ENCODE measurements at regions not wholly inside any gene's neighbourhood (a gene's known extent, or its start where the extent isn't known, plus 50 kb on each side); places are given as distances from the start of the nearest gene placed in this dataset.
"Not testable (repeated sequence)": the region's sequence is repeated elsewhere in the genome, so short reads cannot be mapped to it uniquely, and the experiment has no call there.

DNA sequence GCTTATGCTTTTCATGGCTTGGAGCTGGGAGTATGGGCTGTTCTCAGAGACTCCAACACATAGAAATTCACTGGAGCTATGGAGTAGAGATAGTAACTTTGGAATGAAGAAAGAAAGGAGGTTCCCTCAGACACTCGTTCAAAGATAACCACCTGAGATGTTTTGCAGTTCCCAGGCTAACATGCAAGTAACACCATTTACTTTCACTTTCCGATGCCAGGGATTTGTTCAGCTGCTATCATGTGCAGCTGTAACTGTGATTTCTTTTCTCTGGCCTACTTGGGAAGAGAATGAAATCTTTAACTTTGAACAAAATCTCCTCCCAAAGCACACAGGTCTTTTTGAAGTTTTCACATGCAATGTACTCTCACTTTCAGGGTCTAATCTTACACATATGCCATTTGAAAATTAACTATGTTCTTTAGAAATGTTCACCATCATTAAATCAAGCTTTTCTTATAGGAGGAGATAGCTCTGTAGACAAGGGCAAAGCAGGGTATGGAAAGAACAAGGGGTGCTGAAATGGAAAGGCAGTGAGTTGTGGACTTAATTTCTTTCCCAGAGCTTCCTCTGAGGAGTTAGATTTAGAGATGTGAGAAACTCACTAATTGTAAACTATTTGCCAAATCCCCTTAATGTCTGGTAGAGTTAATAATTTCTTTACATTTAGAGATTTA, 514.3 kb downstream of the PDHA2 start:
- ATAC-seq (ENCODE audit: poor library complexity) (no peak), DNase-seq (no peak)
- intact Hi-C loops (cut with DNase I): no loop called here

GRCh38 chr4:96355414-96355813, 515.5 kb downstream of the PDHA2 start:
- ATAC-seq (ENCODE audit: poor library complexity) (no peak), DNase-seq (no peak)
- intact Hi-C loops (cut with DNase I): no loop called here

DNA sequence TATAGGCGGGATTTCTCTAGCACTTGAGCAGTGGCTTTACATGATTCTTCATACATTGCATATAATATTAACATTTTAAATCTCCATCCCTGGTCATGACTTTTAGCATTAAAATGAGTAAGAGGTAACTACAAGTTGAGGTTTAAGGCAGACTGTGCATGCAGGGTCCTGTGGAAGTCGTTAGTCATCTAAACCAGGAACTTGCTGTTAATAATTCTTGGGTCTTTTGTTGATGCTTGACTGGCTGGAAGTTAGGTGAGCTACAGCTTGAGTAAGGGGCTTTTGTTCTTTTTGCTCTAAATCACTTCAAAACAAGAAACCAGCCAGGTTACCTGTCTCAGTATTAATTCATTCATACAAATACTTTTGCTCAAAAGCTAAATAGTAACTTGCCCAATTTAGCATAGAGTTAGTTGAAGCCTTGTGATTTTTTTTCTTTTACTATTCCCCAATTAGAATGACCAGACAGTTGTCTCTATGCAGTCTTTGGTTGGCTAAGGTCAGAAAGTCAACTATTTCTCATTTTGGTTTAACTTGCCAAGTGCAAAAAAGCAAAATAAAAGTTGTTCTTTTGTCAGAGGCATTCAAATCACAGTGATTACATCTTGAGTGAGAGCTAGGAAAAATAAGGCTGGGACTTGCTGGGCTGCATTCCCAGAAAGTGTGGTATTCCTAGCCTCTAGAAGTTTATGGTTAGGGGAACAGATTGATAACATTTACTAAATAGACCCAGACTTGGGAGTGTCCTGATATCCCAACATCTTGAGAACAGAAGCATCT, 516.9 kb downstream of the PDHA2 start:
- DNase-seq (no peak), ATAC-seq (ENCODE audit: poor library complexity) (no peak)
- intact Hi-C loops (cut with DNase I): no loop called here

DNA sequence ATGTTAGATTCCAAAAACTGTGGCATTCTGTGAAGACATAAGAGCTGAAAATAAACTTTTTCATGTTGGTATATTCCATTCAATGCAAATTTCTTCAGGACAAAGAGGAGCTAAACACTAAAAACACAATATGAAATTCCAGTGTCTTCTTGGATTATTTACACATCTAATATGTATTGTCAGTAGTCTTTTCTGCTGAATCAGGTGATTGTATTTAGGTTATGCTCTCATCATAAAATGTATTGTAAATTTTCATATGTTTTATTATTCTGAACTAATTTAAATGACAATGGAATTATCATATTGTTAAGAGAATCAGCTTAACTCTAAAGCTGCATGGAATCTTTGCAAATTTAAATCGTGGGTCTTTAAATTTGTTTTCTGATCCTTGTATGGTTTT, 526.7 kb downstream of the PDHA2 start:
- intact Hi-C loops (cut with DNase I): no loop called here
- DNase-seq (no peak), ATAC-seq (ENCODE audit: poor library complexity) (no peak)

GRCh38 chr4:96375367-96375766, 535.5 kb downstream of the PDHA2 start:
- no peak for ATAC-seq (ENCODE audit: poor library complexity)
- intact Hi-C loops (cut with DNase I): no loop called here

GRCh38 chr4:96379524-96379923, 539.6 kb downstream of the PDHA2 start:
- intact Hi-C loops (cut with DNase I): no loop called here
- ATAC-seq (ENCODE audit: poor library complexity): no peak
- DNase-seq: no peak

More at GRCh38 chr4:96375367-96375766, 535.5 kb downstream of the PDHA2 start:
- DNase-seq: no peak

DNA sequence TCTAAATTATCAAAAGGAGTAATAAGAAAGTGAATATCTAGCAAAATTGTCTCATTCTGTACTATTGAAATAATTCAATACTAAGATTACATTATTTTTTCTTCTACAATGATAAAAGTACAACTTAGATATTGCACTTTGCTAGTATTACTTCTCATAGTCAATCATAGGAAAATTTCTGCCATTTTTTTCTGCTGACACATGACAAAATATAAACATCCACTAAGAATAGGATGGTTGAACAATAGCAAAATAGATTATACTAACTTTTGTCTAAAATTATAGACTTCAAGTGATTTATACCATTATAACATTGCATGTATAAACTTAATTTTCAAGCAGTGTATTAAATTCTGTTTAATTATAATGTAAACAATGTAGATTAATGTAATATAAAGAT, 540.2 kb downstream of the PDHA2 start:
- ATAC-seq (ENCODE audit: poor library complexity) (no peak), DNase-seq (no peak)
- intact Hi-C loops (cut with DNase I): no loop called here

GRCh38 chr4:96383349-96383748, 543.5 kb downstream of the PDHA2 start:
- intact Hi-C loops (cut with DNase I): no loop called here
- ATAC-seq (ENCODE audit: poor library complexity): no peak
- no peak for DNase-seq

- DNase-seq (no peak), ATAC-seq (ENCODE audit: poor library complexity) (no peak)
- intact Hi-C loops (cut with DNase I): no loop called here
These were observed 549.9 kb downstream of the PDHA2 start for GRCh38 chr4:96389770-96390169.

GRCh38 chr4:96390404-96390803, 550.5 kb downstream of the PDHA2 start:
- DNase-seq (no peak), ATAC-seq (ENCODE audit: poor library complexity) (no peak)
- intact Hi-C loops (cut with DNase I): no loop called here

DNA sequence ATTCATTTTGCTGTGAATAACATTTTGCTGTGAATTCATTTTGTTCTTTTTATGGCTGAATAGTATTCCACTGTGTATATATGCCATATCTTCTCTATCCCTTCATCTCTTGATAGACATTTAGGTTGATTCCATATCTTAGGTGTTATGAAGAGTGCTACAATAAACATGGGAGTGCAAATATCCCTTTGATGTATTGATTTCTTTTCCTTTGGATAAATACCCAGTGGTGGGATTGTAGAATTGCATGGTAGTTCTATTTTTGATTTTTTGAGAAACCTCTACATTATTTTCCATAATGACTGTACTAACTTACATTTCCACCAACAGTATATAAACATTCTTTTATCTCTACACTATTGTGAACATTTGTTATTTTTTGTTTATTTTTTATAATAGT, 555.9 kb downstream of the PDHA2 start:
- intact Hi-C loops (cut with DNase I): no loop called here
- DNase-seq (no peak), ATAC-seq (ENCODE audit: poor library complexity) (no peak)

- ATAC-seq (ENCODE audit: poor library complexity) (no peak), DNase-seq (no peak)
- intact Hi-C loops (cut with DNase I): no loop called here
These were observed 566.8 kb downstream of the PDHA2 start for GRCh38 chr4:96406742-96407141.

GRCh38 chr4:96407225-96407624, 567.3 kb downstream of the PDHA2 start:
- no peak for ATAC-seq (ENCODE audit: poor library complexity)

DNA sequence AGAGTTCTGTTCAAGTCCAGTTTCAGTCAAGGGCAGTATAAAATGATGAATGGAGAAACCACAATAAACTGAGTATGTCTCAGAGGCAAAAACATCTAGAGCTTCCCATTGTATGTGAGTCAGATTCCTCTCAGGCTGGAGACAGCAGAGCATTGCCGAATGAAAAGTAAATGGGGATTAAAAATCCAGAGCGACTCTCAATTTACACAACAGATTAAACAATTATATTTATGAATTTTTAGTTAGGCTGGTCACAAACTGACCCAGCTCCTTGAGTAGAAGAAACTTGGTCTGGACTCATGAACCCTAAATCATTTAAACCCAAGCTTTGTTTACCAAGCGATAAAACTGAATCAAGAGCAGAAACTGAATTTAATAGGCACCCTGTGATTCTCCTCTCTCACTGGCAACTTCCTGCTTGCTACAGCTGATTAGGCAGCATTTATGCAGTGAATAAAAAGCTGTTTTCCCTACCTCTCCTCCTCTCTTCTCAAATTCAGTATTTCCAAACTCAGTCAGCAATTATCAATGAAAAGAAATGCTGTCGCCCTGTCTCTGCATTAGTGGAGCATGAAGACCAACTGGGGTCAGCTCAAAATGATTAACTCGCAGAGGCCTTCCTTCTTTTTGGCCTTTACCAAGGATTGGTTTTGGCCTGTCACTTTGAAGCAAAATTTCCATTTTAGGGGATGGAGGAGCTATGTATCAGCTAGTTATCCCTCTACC, 568.0 kb downstream of the PDHA2 start:
- intact Hi-C loops (cut with DNase I): no loop called here
- no peak for DNase-seq
- no peak for ATAC-seq (ENCODE audit: poor library complexity)

More at GRCh38 chr4:96407225-96407624, 567.3 kb downstream of the PDHA2 start:
- DNase-seq: no peak
- intact Hi-C loops (cut with DNase I): no loop called here

DNA sequence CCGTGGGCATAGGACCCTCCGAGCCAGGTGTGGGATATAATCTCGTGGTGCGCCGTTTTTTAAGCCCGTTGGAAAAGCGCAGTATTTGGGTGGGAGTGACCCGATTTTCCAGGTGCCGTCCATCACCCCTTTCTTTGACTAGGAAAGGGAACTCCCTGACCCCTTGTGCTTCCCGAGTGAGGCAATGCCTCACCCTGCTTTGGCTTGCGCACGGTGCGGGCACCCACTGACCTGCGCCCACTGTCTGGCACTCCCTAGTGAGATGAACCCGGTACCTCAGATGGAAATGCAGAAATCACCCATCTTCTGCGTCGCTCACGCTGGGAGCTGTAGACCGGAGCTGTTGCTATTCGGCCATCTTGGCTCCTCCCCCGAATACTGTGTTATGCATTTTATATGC, 575.0 kb downstream of the PDHA2 start:
- DNase-seq; intact Hi-C loops (cut with DNase I); ATAC-seq (ENCODE audit: poor library complexity): not testable (repeated sequence)

- no peak for ATAC-seq (ENCODE audit: poor library complexity)
- intact Hi-C loops (cut with DNase I): no loop called here
- DNase-seq: no peak
These were observed 589.8 kb downstream of the PDHA2 start for GRCh38 chr4:96429657-96430056.

DNA sequence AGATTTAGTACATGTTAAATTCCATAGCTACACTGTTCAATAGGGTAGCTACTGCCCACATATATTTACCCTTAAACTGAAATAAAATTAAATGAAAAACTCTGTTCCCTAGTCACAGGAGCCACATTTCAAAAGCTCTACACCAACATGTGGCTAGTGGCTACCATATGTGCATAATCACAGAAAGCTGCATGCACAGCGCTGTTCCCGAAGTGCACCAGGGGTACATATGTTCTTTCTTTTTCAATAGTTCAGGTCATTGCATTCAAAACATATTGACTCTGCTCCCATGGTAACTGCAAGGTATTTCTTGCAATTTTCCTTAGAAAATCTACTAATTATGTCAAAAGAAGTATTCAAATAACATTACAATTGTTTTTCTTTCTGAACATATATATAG, 591.2 kb downstream of the PDHA2 start:
- intact Hi-C loops (cut with DNase I): no loop called here
- DNase-seq (no peak), ATAC-seq (ENCODE audit: poor library complexity) (no peak)

DNA sequence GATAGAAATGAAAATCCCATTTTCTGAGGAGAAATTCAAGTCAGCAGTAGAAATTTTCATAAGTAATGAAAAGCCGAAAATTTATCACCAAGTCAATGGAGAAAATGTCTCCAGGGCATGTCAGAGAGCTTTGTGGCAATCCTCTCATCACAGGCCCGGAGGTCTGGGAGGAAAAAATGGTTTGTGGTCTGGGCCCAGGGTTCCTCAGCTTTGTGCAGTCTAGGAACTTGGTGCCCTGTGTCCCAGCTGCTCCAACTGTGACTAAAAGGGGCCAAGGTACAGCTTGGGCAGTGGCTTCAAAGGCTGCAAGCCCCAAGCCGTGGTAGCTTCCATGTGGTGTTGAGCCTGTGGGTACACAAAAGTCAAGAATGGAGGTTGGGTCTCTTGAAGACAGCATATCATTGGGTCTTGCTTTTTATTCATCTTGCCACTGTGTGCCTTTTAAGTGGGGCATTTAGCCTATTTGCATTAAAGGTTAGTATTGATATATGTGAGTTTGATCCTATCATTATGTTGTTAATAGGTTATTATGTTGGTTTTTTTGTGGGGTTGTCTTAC, 608.5 kb downstream of the PDHA2 start:
- DNase-seq: no peak
- no peak for ATAC-seq (ENCODE audit: poor library complexity)
- intact Hi-C loops (cut with DNase I): no loop called here

DNA sequence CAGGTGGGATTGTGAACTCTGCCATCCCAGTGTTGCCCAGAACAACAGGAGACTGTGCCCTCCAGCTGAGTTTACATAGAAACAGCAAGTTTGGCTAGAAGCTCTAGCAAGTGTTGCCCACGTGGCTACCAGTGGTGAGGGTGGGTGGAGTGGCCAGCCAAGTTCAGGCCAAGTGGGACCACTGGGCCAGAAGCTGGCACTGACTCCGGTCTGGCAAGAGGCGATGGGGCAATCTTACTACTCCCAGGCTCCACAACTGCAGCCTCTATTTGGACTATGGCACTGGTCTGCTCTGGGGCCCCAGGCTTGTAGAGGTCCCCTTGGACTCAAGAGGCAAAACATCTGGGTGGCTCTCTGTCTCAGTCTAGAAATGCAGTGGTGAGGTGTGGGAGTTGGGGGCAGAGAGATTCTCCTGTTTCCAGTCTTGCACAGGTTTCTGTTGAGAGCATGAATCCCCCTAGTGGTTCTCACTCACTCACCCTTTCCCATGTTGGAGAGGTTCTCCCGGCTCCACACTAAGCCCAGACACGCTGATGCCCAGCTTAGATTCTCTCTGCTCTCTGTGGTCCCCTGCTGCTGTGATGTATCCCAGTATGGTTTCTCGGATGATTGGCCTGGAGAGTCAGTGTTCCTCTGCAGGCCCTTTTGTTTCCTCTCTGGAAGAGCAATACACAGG, 615.3 kb downstream of the PDHA2 start:
- intact Hi-C loops (cut with DNase I): no loop called here
- ATAC-seq (ENCODE audit: poor library complexity) (no peak), DNase-seq (no peak)

Data from Right ventricle myocardium superior (tissue), 1 donor.